GM06990 (cell line): ENCODE measurements at regions not wholly inside any gene's neighbourhood (a gene's known extent, or its start where the extent isn't known, plus 50 kb on each side); places are given as distances from the start of the nearest gene placed in this dataset.

Experiments used
- DNase-seq: peaks from one replicate; pipeline ENCODE4 v3.0.0-alpha.2; 2011; ENCODE audit not compliant: insufficient read length; ENCODE audit errors: extremely low read depth
- H3K27me3 ChIP-seq: replicated peaks from 2 replicates; pipeline ENCODE4 v1.6.0; 2011; ENCODE audit warnings: low read length; ENCODE audit not compliant: control insufficient read depth, insufficient read depth
- H3K36me3 ChIP-seq: 2 replicates; pipeline ENCODE4 v1.5.1; 2011; ENCODE audit warnings: low read length; ENCODE audit not compliant: control insufficient read depth, insufficient read depth
- H3K4me3 ChIP-seq: replicated peaks from 2 replicates; pipeline ENCODE4 v1.5.1; 2011; ENCODE audit warnings: low read depth, mild to moderate bottlenecking, control low read depth, low read length
- TF ChIP-seq, protein P1 (sequence below): IDR thresholded peaks from 2 replicates; pipeline ENCODE4 v1.5.1; 2011; ENCODE audit warnings: low read length, control low read depth, mild to moderate bottlenecking, inconsistent platforms; ENCODE audit not compliant: insufficient read depth, poor library complexity, severe bottlenecking

DNA sequence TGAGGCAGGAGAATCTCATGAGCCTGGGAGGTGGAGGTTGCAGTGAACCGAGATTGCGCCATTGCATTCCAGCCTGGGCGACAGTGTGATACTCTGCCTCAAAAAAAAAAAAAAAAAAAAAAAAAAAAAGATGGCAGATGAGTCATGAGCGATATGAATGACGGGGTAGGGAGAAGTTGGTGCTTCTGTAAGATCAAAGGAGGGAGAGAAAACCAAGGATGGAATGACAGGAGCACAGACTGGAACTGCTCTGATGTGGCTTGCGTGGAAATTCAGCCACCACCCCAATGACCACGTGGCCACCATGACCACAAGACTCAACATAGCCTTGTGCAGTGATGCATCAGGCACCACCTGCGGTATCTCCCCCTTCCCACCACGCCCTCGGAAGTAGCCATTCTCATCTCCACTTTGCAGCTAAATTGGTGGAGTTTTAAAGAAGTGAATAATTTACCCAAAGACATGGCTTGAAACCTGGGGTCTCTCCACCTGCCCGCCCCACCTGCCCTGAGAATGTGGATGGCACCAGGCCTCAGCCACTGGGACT is 96.0 kb downstream of the ACKR3 start:
- H3K36me3 ChIP-seq, result no peaks in the 10 kb centered on the region
- H3K4me3 ChIP-seq, result no peak overlapping the region
- TF ChIP-seq, protein P1, sequence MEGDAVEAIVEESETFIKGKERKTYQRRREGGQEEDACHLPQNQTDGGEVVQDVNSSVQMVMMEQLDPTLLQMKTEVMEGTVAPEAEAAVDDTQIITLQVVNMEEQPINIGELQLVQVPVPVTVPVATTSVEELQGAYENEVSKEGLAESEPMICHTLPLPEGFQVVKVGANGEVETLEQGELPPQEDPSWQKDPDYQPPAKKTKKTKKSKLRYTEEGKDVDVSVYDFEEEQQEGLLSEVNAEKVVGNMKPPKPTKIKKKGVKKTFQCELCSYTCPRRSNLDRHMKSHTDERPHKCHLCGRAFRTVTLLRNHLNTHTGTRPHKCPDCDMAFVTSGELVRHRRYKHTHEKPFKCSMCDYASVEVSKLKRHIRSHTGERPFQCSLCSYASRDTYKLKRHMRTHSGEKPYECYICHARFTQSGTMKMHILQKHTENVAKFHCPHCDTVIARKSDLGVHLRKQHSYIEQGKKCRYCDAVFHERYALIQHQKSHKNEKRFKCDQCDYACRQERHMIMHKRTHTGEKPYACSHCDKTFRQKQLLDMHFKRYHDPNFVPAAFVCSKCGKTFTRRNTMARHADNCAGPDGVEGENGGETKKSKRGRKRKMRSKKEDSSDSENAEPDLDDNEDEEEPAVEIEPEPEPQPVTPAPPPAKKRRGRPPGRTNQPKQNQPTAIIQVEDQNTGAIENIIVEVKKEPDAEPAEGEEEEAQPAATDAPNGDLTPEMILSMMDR, result no peak
- DNase-seq, result no peak
- H3K27me3 ChIP-seq, result no peaks in the 10 kb centered on the region; the same call in 1 of the 2 replicates

GRCh38 chr2:236666646-236667204 is 97.1 kb downstream of the ACKR3 start:
- no peaks in the 10 kb centered on the region for H3K36me3 ChIP-seq
- H3K27me3 ChIP-seq, result peaks cover 1% of the 10 kb centered on the region; the same call in 1 of the 2 replicates
- no peak for DNase-seq
- TF ChIP-seq, protein P1, result no peak
- no peak overlapping the region for H3K4me3 ChIP-seq

- Histone ChIP-seq H3K4me3 (no peak overlapping the region), H3K36me3 (no peaks in the 10 kb centered on the region), H3K27me3 (peaks cover 1% of the 10 kb centered on the region; the same call in 1 of the 2 replicates)
- TF ChIP-seq, protein P1, result no peak
- no peak for DNase-seq
These were observed 97.9 kb downstream of the ACKR3 start for GRCh38 chr2:236667526-236667925.

GRCh38 chr2:236668531-236668969 is 98.9 kb downstream of the ACKR3 start:
- TF ChIP-seq, protein P1, result no peak
- no peak for DNase-seq

GRCh38 chr2:236670235-236670620 is 100.6 kb downstream of the ACKR3 start:
- peaks cover 1% of the 10 kb centered on the region; the same call in 1 of the 2 replicates for H3K27me3 ChIP-seq
- no peak overlapping the region for H3K4me3 ChIP-seq
- no peak for DNase-seq
- TF ChIP-seq, protein P1, result no peak
- no peaks in the 10 kb centered on the region for H3K36me3 ChIP-seq

More at GRCh38 chr2:236668531-236668969, 98.9 kb downstream of the ACKR3 start:
- Histone ChIP-seq H3K36me3 (no peaks in the 10 kb centered on the region), H3K4me3 (no peak overlapping the region), H3K27me3 (peaks cover 1% of the 10 kb centered on the region; the same call in 1 of the 2 replicates)
